ENCODE measurements at regions not wholly inside any gene's neighbourhood (a gene's known extent, or its start where the extent isn't known, plus 50 kb on each side); places are given as distances from the start of the nearest gene placed in this dataset.

- Mint-ChIP-seq H3K27ac (ENCODE audit: low read depth, unreplicated experiment) (peak overlapping the region; percentile 1), H3K4me3 (ENCODE audit: unreplicated experiment) (no peak overlapping the region), H3K27me3 (ENCODE audit: insufficient read depth, unreplicated experiment) (no peaks in the 10 kb centered on the region), H3K9me3 (ENCODE audit: unreplicated experiment) (peaks cover under 1% of the 10 kb centered on the region), H3K36me3 (ENCODE audit: insufficient read depth, unreplicated experiment) (no peaks in the 10 kb centered on the region), H3K4me1 (ENCODE audit: insufficient read depth, unreplicated experiment) (peaks cover 7% of the 10 kb centered on the region)
- CTCF ChIA-PET: interaction anchor here (1.0 kb wide), 1 partner anchor 15 kb away, joined by 3 read pairs; no protein-coding TSS in a partner anchor
- intact Hi-C loops (cut with micrococcal nuclease): no loop called here
- DNase-seq (ENCODE audit: unreplicated experiment): no peak
- BruUV-seq (replicated peaks): no TSS peak
- TF ChIP-seq CTCF (IDR thresholded peaks at IDR 0.05; ENCODE audit: unreplicated experiment): no peak
- POLR2A ChIA-PET: interaction anchor here (0.7 kb wide), 1 partner anchor 97 kb away, joined by 3 read pairs; no protein-coding TSS in a partner anchor
These were observed 68.1 kb upstream of the OTOGL start for GRCh38 chr12:80031229-80031628.

GRCh38 chr12:80025638-80026037 is 73.7 kb upstream of the OTOGL start:
- intact Hi-C loops (cut with micrococcal nuclease): no loop called here
- Mint-ChIP-seq H3K27ac (ENCODE audit: low read depth, unreplicated experiment) (no peak overlapping the region), H3K9me3 (ENCODE audit: unreplicated experiment) (peaks cover 7% of the 10 kb centered on the region), H3K27me3 (ENCODE audit: insufficient read depth, unreplicated experiment) (no peaks in the 10 kb centered on the region), H3K4me1 (ENCODE audit: insufficient read depth, unreplicated experiment) (no peaks in the 10 kb centered on the region), H3K4me3 (ENCODE audit: unreplicated experiment) (no peak overlapping the region), H3K36me3 (ENCODE audit: insufficient read depth, unreplicated experiment) (no peaks in the 10 kb centered on the region)
- BruUV-seq (replicated peaks): no TSS peak
- ChIA-PET POLR2A (no interaction called here), CTCF (interaction anchor here (0.6 to 1.7 kb wide), 2 partner anchors 108 to 162 kb away, joined by 4 read pairs; no protein-coding TSS in a partner anchor)
- DNase-seq (ENCODE audit: unreplicated experiment): no peak
- TF ChIP-seq CTCF (IDR thresholded peaks at IDR 0.05; ENCODE audit: unreplicated experiment): no peak

GRCh38 chr12:80019691-80020090 is 79.6 kb upstream of the OTOGL start:
- CTCF ChIA-PET: interaction anchor here (0.8 kb wide), 1 partner anchor 96 kb away, joined by 3 read pairs; no protein-coding TSS in a partner anchor
- no peaks in the 10 kb centered on the region for H3K36me3 Mint-ChIP-seq (ENCODE audit: insufficient read depth, unreplicated experiment)
- intact Hi-C loops (cut with micrococcal nuclease): no loop called here
- peaks cover 5% of the 10 kb centered on the region for H3K9me3 Mint-ChIP-seq (ENCODE audit: unreplicated experiment)
- no peak overlapping the region for H3K27ac Mint-ChIP-seq (ENCODE audit: low read depth, unreplicated experiment)
- POLR2A ChIA-PET: no interaction called here
- DNase-seq (ENCODE audit: unreplicated experiment): no peak
- no peaks in the 10 kb centered on the region for H3K4me1 Mint-ChIP-seq (ENCODE audit: insufficient read depth, unreplicated experiment)
- no peak for TF ChIP-seq CTCF (IDR thresholded peaks at IDR 0.05; ENCODE audit: unreplicated experiment)
- no TSS peak for BruUV-seq (replicated peaks)
- no peaks in the 10 kb centered on the region for H3K27me3 Mint-ChIP-seq (ENCODE audit: insufficient read depth, unreplicated experiment)
- no peak overlapping the region for H3K4me3 Mint-ChIP-seq (ENCODE audit: unreplicated experiment)

- Mint-ChIP-seq H3K36me3 (ENCODE audit: insufficient read depth, unreplicated experiment) (no peaks in the 10 kb centered on the region), H3K9me3 (ENCODE audit: unreplicated experiment) (peaks cover 7% of the 10 kb centered on the region), H3K4me1 (ENCODE audit: insufficient read depth, unreplicated experiment) (no peaks in the 10 kb centered on the region), H3K27me3 (ENCODE audit: insufficient read depth, unreplicated experiment) (no peaks in the 10 kb centered on the region), H3K4me3 (ENCODE audit: unreplicated experiment) (no peak overlapping the region), H3K27ac (ENCODE audit: low read depth, unreplicated experiment) (no peak overlapping the region)
- POLR2A ChIA-PET: no interaction called here
- BruUV-seq (replicated peaks): no TSS peak
- DNase-seq (ENCODE audit: unreplicated experiment): no peak
- intact Hi-C loops (cut with micrococcal nuclease): no loop called here
- CTCF ChIA-PET: no interaction called here
- TF ChIP-seq CTCF (IDR thresholded peaks at IDR 0.05; ENCODE audit: unreplicated experiment): no peak
These were observed 81.2 kb upstream of the OTOGL start for GRCh38 chr12:80018119-80018518.
